HepG2 (cell line): ENCODE measurements at regions not wholly inside any gene's neighbourhood (a gene's known extent, or its start where the extent isn't known, plus 50 kb on each side); places are given as distances from the start of the nearest gene placed in this dataset.

Experiments used
- ATAC-seq: fragments of 200-7000 bp; cut with Tn5 transposase; 3 replicates; pipeline ENCODE4 v1.9.1; 2020; ENCODE audit warnings: mild to moderate bottlenecking, moderate library complexity
- BruUV-seq: library from RNA; stranded (reverse); fragments of 400-500 nt; replicated peaks from 2 replicates; lab custom pipeline; 2021; lab: Mats Ljungman, UMichigan
- CTCF ChIA-PET: fragments of 300-600 bp; formaldehyde crosslinking; extraction: SDS; loops from one replicate; lab custom pipeline; 2021; ENCODE audit warnings: low total read pairs, inconsistent platforms, low intra/inter-chr PET ratio; lab: Yijun Ruan, JAX
- POLR2A ChIA-PET: fragments of 350-600 bp; sonication (Branson Sonifier 250); formaldehyde crosslinking; loops from one replicate; lab custom pipeline; 2020; ENCODE audit warnings: antibody characterized with exemption, inconsistent platforms; lab: Yijun Ruan, JAX
- DNase-seq: peaks from one replicate; pipeline ENCODE4 v3.0.0-alpha.2; 2015; ENCODE audit warnings: low spot score
- FAIRE-seq: peaks from 3 replicates; lab custom pipeline; 2011; peaks lifted over from hg19 to GRCh38; lab: Jason Lieb, UNC
- H2AFZ ChIP-seq: one replicate; pipeline ENCODE4 v1.6.1; 2011; ENCODE audit warnings: low read length, inconsistent platforms
- H3K27ac ChIP-seq: fragments of 300-600 bp; 3 replicates; pipeline ENCODE4 v1.8.0; 2011; ENCODE audit warnings: mixed run types, mild to moderate bottlenecking, mixed read lengths, low read length, inconsistent platforms; ENCODE audit not compliant: insufficient read depth; ENCODE audit errors: extremely low read length
- H3K27me3 ChIP-seq, 2 experiments: fragments of 200-600 bp in 1 of 2; 2 replicates in 1 of 2; 3 replicates in 1 of 2; pipeline versions ENCODE4 v1.6.0 to v1.8.0; 2011; ENCODE audit warnings: low read length in 2 of 2, mild to moderate bottlenecking in 2 of 2, moderate library complexity in 2 of 2, inconsistent platforms in 1 of 2; ENCODE audit not compliant: insufficient read depth in 2 of 2, control insufficient read depth in 1 of 2
- H3K36me3 ChIP-seq, 2 experiments: fragments of 200-600 bp in 1 of 2; replicated peaks in 1 of 2; 2 replicates in 1 of 2; 3 replicates in 1 of 2; pipeline versions ENCODE4 v1.5.1 to v1.8.0; 2011; ENCODE audit warnings: low read length in 2 of 2, inconsistent platforms in 1 of 2; ENCODE audit not compliant: insufficient read depth in 2 of 2, control insufficient read depth in 1 of 2
- H3K4me1 ChIP-seq: 2 replicates; pipeline ENCODE4 v1.5.1; 2012; ENCODE audit warnings: low read length, inconsistent platforms; ENCODE audit not compliant: insufficient read depth
- H3K4me2 ChIP-seq: 2 replicates; pipeline ENCODE4 v1.6.0; 2011; ENCODE audit warnings: low read depth, low read length, inconsistent platforms
- H3K4me3 ChIP-seq, 3 experiments: fragments of 200-600 bp in 1 of 3; sonication (generic), shearing (Covaris generic) in 1 of 3; replicated peaks in 1 of 3; 2 replicates each; pipeline ENCODE4 v1.5.1; 2011 to 2016; ENCODE audit warnings: low read length in 3 of 3, inconsistent platforms in 2 of 3, low read depth in 2 of 3, mild to moderate bottlenecking in 2 of 3, control low read depth in 1 of 3, mixed read lengths in 1 of 3; ENCODE audit not compliant: insufficient read depth in 1 of 3
- H3K79me2 ChIP-seq: one replicate; pipeline ENCODE4 v1.6.1; 2011; ENCODE audit warnings: low read length, inconsistent platforms; ENCODE audit not compliant: insufficient read depth
- H3K9ac ChIP-seq: 2 replicates; pipeline ENCODE4 v1.6.0; 2011; ENCODE audit warnings: mild to moderate bottlenecking, low read depth, low read length, inconsistent platforms; ENCODE audit not compliant: insufficient read depth
- H3K9me3 ChIP-seq: 2 replicates; pipeline ENCODE4 v1.5.1; 2012; ENCODE audit warnings: mild to moderate bottlenecking, low read length
- H4K20me1 ChIP-seq: 2 replicates; pipeline ENCODE4 v1.6.0; 2011; ENCODE audit warnings: inconsistent platforms, mild to moderate bottlenecking, low read length, moderate library complexity; ENCODE audit not compliant: insufficient read depth
- ARID3A ChIP-seq: IDR thresholded peaks from 2 replicates; pipeline ENCODE4 v1.6.1; 2012; ENCODE audit warnings: low read depth, low read length, improper control_type of control experiment
- CENPX ChIP-seq: sonication (generic); formaldehyde crosslinking; IDR thresholded peaks from 2 replicates; pipeline ENCODE4 v1.9.0; 2021; ENCODE audit warnings: mild to moderate bottlenecking, missing genetic modification reagents, moderate library complexity
- FOXC1 ChIP-seq: sonication (generic); formaldehyde crosslinking; IDR thresholded peaks from 2 replicates; pipeline ENCODE4 v1.8.0; 2022; ENCODE audit warnings: mild to moderate bottlenecking, missing genetic modification reagents, borderline replicate concordance
- HDAC1 ChIP-seq: sonication (generic); formaldehyde crosslinking; IDR thresholded peaks from 2 replicates; pipeline ENCODE4 v1.5.1; 2020; ENCODE audit warnings: mild to moderate bottlenecking, missing genetic modification reagents
- NCOA5 ChIP-seq: sonication (generic); formaldehyde crosslinking; IDR thresholded peaks from 2 replicates; pipeline ENCODE4 v1.4.0; 2020; ENCODE audit warnings: missing genetic modification reagents
- NFE2 ChIP-seq: sonication (generic); formaldehyde crosslinking; IDR thresholded peaks from 2 replicates; pipeline ENCODE4 v1.4.0; 2020; ENCODE audit warnings: missing genetic modification reagents
- PAWR ChIP-seq: sonication (generic); formaldehyde crosslinking; IDR thresholded peaks from 2 replicates; pipeline ENCODE4 v1.4.0; 2020; ENCODE audit warnings: missing genetic modification reagents, mild to moderate bottlenecking, borderline replicate concordance
- PBX2 ChIP-seq: IDR thresholded peaks from 2 replicates; pipeline ENCODE4 v1.6.1; 2016; ENCODE audit warnings: control low read depth
- PHF21A ChIP-seq: sonication (generic); formaldehyde crosslinking; IDR thresholded peaks from 2 replicates; pipeline ENCODE4 v1.5.0; 2020; ENCODE audit warnings: mild to moderate bottlenecking, missing genetic modification reagents
- SATB2 ChIP-seq: sonication (generic); formaldehyde crosslinking; IDR thresholded peaks from 2 replicates; pipeline ENCODE4 v1.5.0; 2020; ENCODE audit warnings: missing genetic modification reagents
- SOX6 ChIP-seq, 2 experiments: fragments of 450-650 bp in 1 of 2; sonication (generic) in 1 of 2; formaldehyde crosslinking in 1 of 2; IDR thresholded peaks; 2 replicates each; pipeline versions ENCODE4 v1.4.0 to v1.6.1; 2017 to 2020; ENCODE audit warnings: antibody characterized with exemption in 1 of 2, mild to moderate bottlenecking in 1 of 2, missing genetic modification reagents in 1 of 2
- ZBTB46 ChIP-seq: sonication (generic); formaldehyde crosslinking; IDR thresholded peaks from 2 replicates; pipeline ENCODE4 v1.4.0; 2020; ENCODE audit warnings: mild to moderate bottlenecking, missing genetic modification reagents, borderline replicate concordance
- ZNF558 ChIP-seq: sonication (generic); formaldehyde crosslinking; IDR thresholded peaks from 2 replicates; pipeline ENCODE4 v1.9.0; 2022; ENCODE audit warnings: mild to moderate bottlenecking, missing genetic modification reagents, borderline replicate concordance
- ZNF616 ChIP-seq: sonication (generic); formaldehyde crosslinking; IDR thresholded peaks from 2 replicates; pipeline ENCODE4 v1.5.0; 2020; ENCODE audit warnings: low read depth, mild to moderate bottlenecking, missing genetic modification reagents
- WGBS: methylation state at CpG from one replicate; pipeline ENCODE4 v1.1.6; 2017; ENCODE audit warnings: low lambda C conversion rate; 5-methylcytosine and 5-hydroxymethylcytosine counted together
- in situ Hi-C: cut with HindIII; loops from 2 replicates; pipeline ENCODE4 v1.10.0; 2017; ENCODE audit warnings: low pct_unique_long_range_greater_than_20kb; ENCODE audit not compliant: extremely low pct_ligation_motif_present
- intact Hi-C: fragments of 100-400 bp; cut with micrococcal nuclease; formaldehyde crosslinking; loops from one replicate; pipeline ENCODE4 v1.10.0; 2022; ENCODE audit not compliant: unreplicated experiment
- TF ChIP-seq, protein P1 (sequence below): sonication (generic); formaldehyde crosslinking; IDR thresholded peaks from 2 replicates; pipeline ENCODE4 v1.8.1; 2022; ENCODE audit warnings: low read depth, mild to moderate bottlenecking, missing genetic modification reagents
- TF ChIP-seq, protein P2 (sequence below): sonication (generic); formaldehyde crosslinking; IDR thresholded peaks from 2 replicates; pipeline ENCODE4 v1.5.0; 2020; ENCODE audit warnings: missing genetic modification reagents

DNA sequence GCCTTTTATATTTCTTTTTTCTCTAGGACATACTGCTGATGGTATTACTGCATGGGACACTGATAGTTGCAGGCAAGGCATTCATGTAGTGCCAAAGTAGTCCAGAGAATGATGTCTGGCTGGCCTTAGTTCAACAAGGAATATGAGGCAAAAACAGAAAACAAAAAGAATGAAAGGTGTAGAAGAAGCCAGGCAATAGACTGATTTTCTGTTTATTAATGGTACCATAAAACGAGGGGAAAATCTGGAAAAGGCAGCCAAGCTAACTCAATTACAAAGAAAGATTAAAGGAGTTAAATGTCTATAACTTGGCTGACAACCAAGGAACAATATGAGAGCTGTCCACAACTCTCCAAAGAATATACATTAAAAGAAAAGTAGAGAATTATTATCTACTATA is 284.9 kb downstream of the ZEB2 start (continued):
- TF ChIP-seq, protein P1, sequence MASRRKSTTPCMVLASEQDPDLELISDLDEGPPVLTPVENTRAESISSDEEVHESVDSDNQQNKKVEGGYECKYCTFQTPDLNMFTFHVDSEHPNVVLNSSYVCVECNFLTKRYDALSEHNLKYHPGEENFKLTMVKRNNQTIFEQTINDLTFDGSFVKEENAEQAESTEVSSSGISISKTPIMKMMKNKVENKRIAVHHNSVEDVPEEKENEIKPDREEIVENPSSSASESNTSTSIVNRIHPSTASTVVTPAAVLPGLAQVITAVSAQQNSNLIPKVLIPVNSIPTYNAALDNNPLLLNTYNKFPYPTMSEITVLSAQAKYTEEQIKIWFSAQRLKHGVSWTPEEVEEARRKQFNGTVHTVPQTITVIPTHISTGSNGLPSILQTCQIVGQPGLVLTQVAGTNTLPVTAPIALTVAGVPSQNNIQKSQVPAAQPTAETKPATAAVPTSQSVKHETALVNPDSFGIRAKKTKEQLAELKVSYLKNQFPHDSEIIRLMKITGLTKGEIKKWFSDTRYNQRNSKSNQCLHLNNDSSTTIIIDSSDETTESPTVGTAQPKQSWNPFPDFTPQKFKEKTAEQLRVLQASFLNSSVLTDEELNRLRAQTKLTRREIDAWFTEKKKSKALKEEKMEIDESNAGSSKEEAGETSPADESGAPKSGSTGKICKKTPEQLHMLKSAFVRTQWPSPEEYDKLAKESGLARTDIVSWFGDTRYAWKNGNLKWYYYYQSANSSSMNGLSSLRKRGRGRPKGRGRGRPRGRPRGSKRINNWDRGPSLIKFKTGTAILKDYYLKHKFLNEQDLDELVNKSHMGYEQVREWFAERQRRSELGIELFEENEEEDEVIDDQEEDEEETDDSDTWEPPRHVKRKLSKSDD (CRISPR knock-in tag), result no peak
- TF ChIP-seq, all 625 proteins: peak for 0

- Histone ChIP-seq H3K36me3 (no peaks in the 10 kb centered on the region), H3K4me1 (no peaks in the 10 kb centered on the region), H3K27me3 (no peaks in the 10 kb centered on the region), H3K27ac (no peak overlapping the region), H3K9me3 (no peaks in the 10 kb centered on the region), H3K4me2 (no peak overlapping the region), H3K79me2 (no peaks in the 10 kb centered on the region), H3K4me3 (no peak overlapping the region), H2AFZ (no peak overlapping the region), H3K9ac (no peak overlapping the region), H4K20me1 (no peaks in the 10 kb centered on the region)
- no TSS peak for BruUV-seq
- ATAC-seq, result no peak
- ChIA-PET CTCF (no interaction called here), POLR2A (no interaction called here)
- no peak for FAIRE-seq
- in situ Hi-C loops (no loop called here), intact Hi-C loops (no loop called here)
- no peak for DNase-seq
- 79% methylated on average over 4 of the region's 4 CpGs for WGBS
- TF ChIP-seq PBX2 (CRISPR knock-in tag), result no peak
- TF ChIP-seq PAWR, result no peak
- TF ChIP-seq SATB2 (CRISPR knock-in tag), result no peak
- TF ChIP-seq SOX6 (IDR thresholded peaks at IDR 0.05), result no peak
- no peak for TF ChIP-seq SOX6 (CRISPR knock-in tag; IDR thresholded peaks at IDR 0.05)
- no peak for TF ChIP-seq PHF21A (CRISPR knock-in tag)
- no peak for TF ChIP-seq FOXC1 (CRISPR knock-in tag)
- TF ChIP-seq CENPX (CRISPR knock-in tag), result no peak
- TF ChIP-seq, protein P2, sequence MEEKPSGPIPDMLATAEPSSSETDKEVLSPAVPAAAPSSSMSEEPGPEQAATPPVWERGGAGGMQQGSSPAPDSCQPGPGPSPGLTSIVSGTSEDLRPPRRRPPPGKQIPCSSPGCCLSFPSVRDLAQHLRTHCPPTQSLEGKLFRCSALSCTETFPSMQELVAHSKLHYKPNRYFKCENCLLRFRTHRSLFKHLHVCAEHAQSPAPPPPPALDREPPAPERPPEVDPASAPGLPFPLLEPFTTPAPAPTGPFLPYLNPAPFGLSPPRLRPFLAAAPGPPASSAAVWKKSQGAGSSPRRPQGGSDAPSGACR (CRISPR knock-in tag), result no peak
- TF ChIP-seq NFE2 (CRISPR knock-in tag), result no peak
- TF ChIP-seq HDAC1 (CRISPR knock-in tag), result no peak
- no peak for TF ChIP-seq ZNF616 (CRISPR knock-in tag)
- TF ChIP-seq ZNF558 (CRISPR knock-in tag), result no peak
- TF ChIP-seq NCOA5 (CRISPR knock-in tag), result no peak
- no peak for TF ChIP-seq ZBTB46 (CRISPR knock-in tag)
- no peak for TF ChIP-seq ARID3A
Measured at GRCh38 chr2:144234542-144234871, 285.4 kb downstream of the ZEB2 start.
